ENCODE measurements at regions not wholly inside any gene's neighbourhood (a gene's known extent, or its start where the extent isn't known, plus 50 kb on each side); places are given as distances from the start of the nearest gene placed in this dataset.

- no peak for DNase-seq
These were observed 1943.8 kb upstream of the PIK3C3 start for GRCh38 chr18:40011201-40011600.

GRCh38 chr18:40006634-40007033 lies 1948.4 kb upstream of the PIK3C3 start:
- DNase-seq: no peak

- no peak for DNase-seq
These were observed 1950.8 kb upstream of the PIK3C3 start for GRCh38 chr18:40004246-40004645.

- DNase-seq: no peak
These were observed 1956.7 kb upstream of the PIK3C3 start for GRCh38 chr18:39998317-39998716.

GRCh38 chr18:39994498-39994897 lies 1960.5 kb upstream of the PIK3C3 start:
- no peak for DNase-seq

- DNase-seq: no peak
These were observed 1963.3 kb upstream of the PIK3C3 start for GRCh38 chr18:39991696-39992265.

- no peak for DNase-seq
These were observed 1964.5 kb upstream of the PIK3C3 start for GRCh38 chr18:39990540-39990939.

- DNase-seq: no peak
These were observed 1978.3 kb upstream of the PIK3C3 start for GRCh38 chr18:39976771-39977170.

GRCh38 chr18:39972521-39972920 lies 1982.5 kb upstream of the PIK3C3 start:
- no peak for DNase-seq

GRCh38 chr18:39969803-39970494 lies 1985.1 kb upstream of the PIK3C3 start:
- no peak for DNase-seq

- no peak for DNase-seq
These were observed 1988.8 kb upstream of the PIK3C3 start for GRCh38 chr18:39966275-39966674.

- DNase-seq: no peak
These were observed 1992.5 kb upstream of the PIK3C3 start for GRCh38 chr18:39962546-39962945.

- no peak for DNase-seq
These were observed 1994.5 kb upstream of the PIK3C3 start for GRCh38 chr18:39960550-39960949.

- no peak for DNase-seq
These were observed 1995.2 kb upstream of the PIK3C3 start for GRCh38 chr18:39959839-39960238.

GRCh38 chr18:39958876-39959275 lies 1996.2 kb upstream of the PIK3C3 start:
- no peak for DNase-seq

GRCh38 chr18:39952816-39953215 lies 2002.2 kb upstream of the PIK3C3 start:
- DNase-seq: no peak

GRCh38 chr18:39951142-39951720 lies 2003.8 kb upstream of the PIK3C3 start:
- no peak for DNase-seq

GRCh38 chr18:39946623-39947061 lies 2008.4 kb upstream of the PIK3C3 start:
- DNase-seq: no peak

- DNase-seq: no peak
These were observed 2010.0 kb upstream of the PIK3C3 start for GRCh38 chr18:39945076-39945475.

GRCh38 chr18:39942702-39943101 lies 2012.3 kb upstream of the PIK3C3 start:
- no peak for DNase-seq

GRCh38 chr18:39938676-39939608 lies 2016.1 kb upstream of the PIK3C3 start:
- no peak for DNase-seq

GRCh38 chr18:39935598-39935997 lies 2019.4 kb upstream of the PIK3C3 start:
- DNase-seq: no peak

GRCh38 chr18:39918847-39919246 lies 2036.2 kb upstream of the PIK3C3 start:
- no peak for DNase-seq

Measured in femur (tissue), 1 donor.